Natural killer cell treated with Interleukin-12 subunit alpha and Interleukin-12 subunit beta and Interleukin-15 and Interleukin-18, amount 100 ng/mL, for 72 hours (primary cell): ENCODE measurements at regions not wholly inside any gene's neighbourhood (a gene's known extent, or its start where the extent isn't known, plus 50 kb on each side); places are given as distances from the start of the nearest gene placed in this dataset.
"Not testable (repeated sequence)": the region's sequence is repeated elsewhere in the genome, so short reads cannot be mapped to it uniquely, and the experiment has no call there.

Experiments
- ATAC-seq, 2 donors: fragments of 150-1000 bp; cut with Tn5 transposase in 1 of 2; sonication (Bioruptor Pico), chemical (Tn5 transposase) in 1 of 2; 2 replicates each; pipeline ENCODE4 v1.10.0; 2021
- DNase-seq: peaks from one replicate; pipeline ENCODE4 v3.0.0; 2022; ENCODE audit warnings: low spot score
- H3K27ac Mint-ChIP-seq, 2 donors: 1 replicate in 1 of 2; 2 replicates in 1 of 2; pipeline ENCODE4 v1.8.0; 2022; ENCODE audit warnings: mixed read lengths in 2 of 2, mild to moderate bottlenecking in 1 of 2, moderate library complexity in 1 of 2
- H3K27me3 Mint-ChIP-seq, 2 donors: 1 replicate in 1 of 2; 2 replicates in 1 of 2; pipeline ENCODE4 v1.8.0; 2022; ENCODE audit warnings: mixed read lengths in 2 of 2
- H3K36me3 Mint-ChIP-seq: one replicate; pipeline ENCODE4 v1.8.0; 2022; ENCODE audit warnings: mixed read lengths
- H3K4me1 Mint-ChIP-seq, 2 donors: 1 replicate in 1 of 2; 2 replicates in 1 of 2; pipeline ENCODE4 v1.8.0; 2022; ENCODE audit warnings: low read depth in 2 of 2, mixed read lengths in 2 of 2, mild to moderate bottlenecking in 1 of 2
- H3K4me3 Mint-ChIP-seq: one replicate; pipeline ENCODE4 v1.8.0; 2022; ENCODE audit warnings: mixed read lengths
- H3K9me3 Mint-ChIP-seq: 2 replicates; pipeline ENCODE4 v1.8.0; 2022; ENCODE audit warnings: mixed read lengths

DNA sequence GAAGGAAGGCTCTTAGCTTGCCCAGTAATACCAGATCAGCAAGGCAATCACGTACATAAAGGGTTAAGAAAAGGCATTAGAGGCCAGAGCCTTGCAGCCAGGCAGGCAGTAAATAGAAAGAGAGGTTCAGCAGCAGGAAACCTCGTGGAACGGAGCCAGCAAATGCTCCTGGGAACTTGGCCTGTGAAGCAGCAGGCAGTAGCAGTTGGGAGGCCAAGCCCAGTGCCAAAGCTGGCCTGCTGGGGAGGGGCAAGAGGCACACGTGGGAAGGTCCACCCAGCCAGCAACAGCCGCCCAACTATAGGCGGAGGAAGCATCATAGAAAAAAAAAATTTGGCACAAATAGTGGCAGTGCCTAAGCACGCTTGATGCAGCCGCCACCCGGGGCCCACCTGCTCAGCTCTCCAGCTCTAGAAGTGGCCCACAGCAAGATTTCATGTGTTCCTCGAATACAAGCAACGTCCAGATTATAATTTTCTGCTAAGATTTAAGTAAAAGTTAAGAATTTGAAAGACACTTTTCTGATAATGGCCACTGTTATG, 2339.5 kb downstream of the TP53TG3F start:
- DNase-seq (no peak), ATAC-seq (no peak)
- H3K27me3 Mint-ChIP-seq, result no peaks in the 10 kb centered on the region
- H3K4me1 Mint-ChIP-seq, result no peaks in the 10 kb centered on the region
- H3K27ac Mint-ChIP-seq, result no peak overlapping the region
- peaks cover 27% of the 10 kb centered on the region for H3K36me3 Mint-ChIP-seq
- H3K4me3 Mint-ChIP-seq, result no peak overlapping the region
- H3K9me3 Mint-ChIP-seq, result peaks cover 28% of the 10 kb centered on the region

DNA sequence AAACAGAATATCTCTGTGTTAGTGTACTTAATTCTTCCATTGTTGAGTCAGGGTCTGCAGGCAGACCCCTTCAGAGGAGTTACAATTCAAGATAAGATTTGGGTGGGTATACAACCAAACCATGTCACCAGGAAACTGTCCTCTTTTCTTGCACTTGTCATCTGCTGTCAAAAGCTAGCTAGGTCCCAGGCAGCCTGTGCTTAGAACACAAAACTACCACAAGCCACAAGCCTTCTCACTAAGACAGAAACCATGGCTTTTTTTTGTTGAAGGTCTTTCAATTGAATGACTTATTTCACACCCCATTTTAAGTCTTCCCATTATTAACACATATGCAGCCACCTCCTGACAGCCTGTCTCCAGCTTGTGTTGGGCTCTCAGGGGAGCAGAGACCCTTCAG, 2345.1 kb downstream of the TP53TG3F start:
- H3K9me3 Mint-ChIP-seq, result peaks cover 23% of the 10 kb centered on the region

DNA sequence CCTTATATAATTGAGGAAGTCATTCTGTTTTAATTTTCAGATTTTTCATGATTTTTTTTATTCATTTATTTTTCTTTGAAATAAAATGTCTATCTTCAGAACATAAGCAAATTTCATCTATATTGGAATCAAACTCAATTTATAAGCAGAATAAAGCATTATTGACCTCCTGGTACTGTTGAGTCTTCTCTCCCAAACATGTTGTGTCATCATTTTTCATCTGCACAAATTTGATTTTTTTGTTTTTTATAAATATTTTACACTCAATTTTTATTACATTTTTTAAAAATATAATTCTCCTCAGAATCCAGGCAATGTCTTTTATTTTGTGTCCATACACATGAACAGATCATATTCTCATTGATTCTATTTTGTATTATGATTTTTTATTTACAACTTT, 2363.9 kb downstream of the TP53TG3F start:
- Mint-ChIP-seq H3K27ac (no peak overlapping the region), H3K36me3 (no peaks in the 10 kb centered on the region), H3K4me1 (no peaks in the 10 kb centered on the region), H3K4me3 (no peak overlapping the region), H3K27me3 (no peaks in the 10 kb centered on the region), H3K9me3 (peaks cover 8% of the 10 kb centered on the region)
- no peak for DNase-seq
- no peak for ATAC-seq

More for the DNA sequence above, 2345.1 kb downstream of the TP53TG3F start:
- DNase-seq, H3K27me3 Mint-ChIP-seq, ATAC-seq, H3K4me3 Mint-ChIP-seq, H3K27ac Mint-ChIP-seq, H3K4me1 Mint-ChIP-seq: not testable (repeated sequence)
- peaks cover 22% of the 10 kb centered on the region for H3K36me3 Mint-ChIP-seq

DNA sequence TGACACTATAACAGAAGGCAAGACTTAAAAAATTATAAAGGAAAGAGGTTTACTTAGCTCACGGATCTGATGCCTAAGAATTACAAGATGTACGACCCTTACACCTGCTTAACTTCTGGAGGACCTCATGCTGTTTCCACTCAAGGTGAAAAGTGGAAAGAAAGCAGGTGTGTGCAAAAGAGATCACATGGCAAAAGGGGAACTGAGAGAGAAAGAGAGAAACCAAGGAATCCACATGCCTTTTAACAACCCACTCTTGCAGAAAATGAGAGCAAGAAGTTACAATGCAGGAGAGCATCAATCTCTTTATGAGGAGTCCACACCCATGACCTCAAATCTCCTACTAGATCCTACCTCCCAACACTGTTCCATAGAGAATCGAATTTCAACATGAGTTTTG, 2382.2 kb downstream of the TP53TG3F start:
- peaks cover 12% of the 10 kb centered on the region for H3K36me3 Mint-ChIP-seq
- DNase-seq (no peak), ATAC-seq (no peak)
- no peaks in the 10 kb centered on the region for H3K27me3 Mint-ChIP-seq
- H3K9me3 Mint-ChIP-seq, result peaks cover 25% of the 10 kb centered on the region
- no peaks in the 10 kb centered on the region for H3K4me1 Mint-ChIP-seq
- H3K4me3 Mint-ChIP-seq, result no peak overlapping the region
- H3K27ac Mint-ChIP-seq, result no peak overlapping the region

DNA sequence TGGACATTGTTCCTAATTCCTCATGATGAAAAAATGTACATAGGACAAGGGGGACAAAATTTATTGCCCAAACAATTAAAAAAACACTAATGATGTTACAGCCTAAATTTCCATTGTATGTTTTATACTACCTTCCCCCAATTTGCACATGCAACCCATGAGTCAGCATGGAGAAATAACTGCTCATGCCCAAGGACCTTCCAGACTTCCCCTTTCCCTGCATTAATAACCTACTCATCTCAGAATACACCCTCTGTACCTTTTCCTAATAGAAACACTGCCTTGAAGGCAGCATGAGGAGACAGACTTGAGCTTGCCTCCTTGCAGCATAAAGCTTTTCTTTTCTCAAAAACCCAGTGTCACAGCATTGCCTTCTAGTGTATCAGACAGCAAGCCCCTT, 2402.8 kb downstream of the TP53TG3F start:
- Mint-ChIP-seq H3K4me1 (no peaks in the 10 kb centered on the region), H3K27me3 (no peaks in the 10 kb centered on the region), H3K4me3 (no peak overlapping the region), H3K27ac (no peak overlapping the region), H3K9me3 (peaks cover 36% of the 10 kb centered on the region), H3K36me3 (peaks cover 6% of the 10 kb centered on the region)
- DNase-seq (no peak), ATAC-seq (no peak)

DNA sequence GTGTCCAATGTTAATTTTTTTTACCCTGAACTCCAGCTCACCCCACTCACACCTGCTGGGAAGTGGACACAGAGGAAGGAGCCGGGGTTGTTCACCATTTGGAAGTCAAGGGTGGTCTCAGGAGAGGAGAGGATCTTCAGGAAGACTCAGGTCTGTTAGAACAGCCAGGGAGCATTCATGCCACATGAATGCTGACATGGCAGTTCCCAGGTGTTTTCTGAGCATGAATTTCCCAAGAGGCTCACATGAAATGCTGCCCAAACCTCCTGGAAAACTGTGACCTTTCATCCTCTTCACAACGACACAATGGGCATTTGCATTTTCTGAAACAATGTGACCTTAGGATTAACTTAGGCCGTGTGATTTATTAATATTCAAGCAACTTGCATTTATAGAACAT, 2409.2 kb downstream of the TP53TG3F start:
- no peak for ATAC-seq
- Mint-ChIP-seq H3K27ac (no peak overlapping the region), H3K9me3 (peaks cover 37% of the 10 kb centered on the region), H3K4me3 (no peak overlapping the region), H3K4me1 (no peaks in the 10 kb centered on the region), H3K27me3 (no peaks in the 10 kb centered on the region), H3K36me3 (peaks cover 23% of the 10 kb centered on the region)
- DNase-seq, result no peak

DNA sequence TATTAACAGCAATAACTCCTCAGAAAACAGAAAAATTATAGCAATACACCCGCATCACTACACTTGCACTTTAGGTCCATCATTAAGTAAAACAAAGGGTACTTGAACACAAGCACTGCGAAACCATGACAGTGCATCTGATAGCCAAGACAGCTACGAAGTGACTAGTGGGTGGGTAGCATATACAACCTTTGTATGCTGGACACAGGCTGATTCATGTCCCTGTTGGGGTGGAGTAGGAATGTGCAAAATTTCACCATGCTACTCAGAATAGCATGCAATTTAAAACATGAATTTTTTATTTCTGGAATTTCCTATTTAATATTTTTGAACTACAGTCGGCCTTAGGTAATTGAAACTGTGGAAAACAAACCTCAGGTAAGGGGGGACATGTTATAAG, 2414.1 kb downstream of the TP53TG3F start:
- Mint-ChIP-seq H3K9me3 (peaks cover 25% of the 10 kb centered on the region), H3K4me1 (no peaks in the 10 kb centered on the region), H3K4me3 (no peak overlapping the region), H3K27ac (no peak overlapping the region), H3K27me3 (no peaks in the 10 kb centered on the region), H3K36me3 (peaks cover 24% of the 10 kb centered on the region)
- DNase-seq (no peak), ATAC-seq (no peak)

DNA sequence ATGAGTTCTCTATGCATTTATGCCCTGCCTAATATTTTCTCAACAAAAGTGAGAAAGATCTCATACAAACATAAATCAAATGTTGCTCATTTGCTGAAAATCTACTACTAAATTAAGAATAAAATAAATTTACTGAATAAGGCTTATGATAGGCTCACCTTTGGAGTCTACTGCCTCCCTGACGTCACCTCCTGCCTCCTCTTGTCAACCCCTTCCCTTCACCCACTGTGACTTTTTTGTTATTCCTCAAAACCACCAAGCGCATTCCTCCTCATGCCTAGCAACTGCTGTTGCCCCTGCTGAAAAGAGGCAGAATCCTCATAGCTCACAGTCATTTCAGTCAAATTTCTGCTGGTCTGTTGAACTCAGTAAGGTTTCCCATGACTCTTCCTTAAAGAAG, 2422.2 kb downstream of the TP53TG3F start:
- ATAC-seq (no peak), DNase-seq (no peak)
- no peaks in the 10 kb centered on the region for H3K27me3 Mint-ChIP-seq
- no peak overlapping the region for H3K4me3 Mint-ChIP-seq
- peaks cover 35% of the 10 kb centered on the region for H3K36me3 Mint-ChIP-seq
- H3K4me1 Mint-ChIP-seq, result no peaks in the 10 kb centered on the region
- peaks cover 6% of the 10 kb centered on the region for H3K9me3 Mint-ChIP-seq
- no peak overlapping the region for H3K27ac Mint-ChIP-seq

DNA sequence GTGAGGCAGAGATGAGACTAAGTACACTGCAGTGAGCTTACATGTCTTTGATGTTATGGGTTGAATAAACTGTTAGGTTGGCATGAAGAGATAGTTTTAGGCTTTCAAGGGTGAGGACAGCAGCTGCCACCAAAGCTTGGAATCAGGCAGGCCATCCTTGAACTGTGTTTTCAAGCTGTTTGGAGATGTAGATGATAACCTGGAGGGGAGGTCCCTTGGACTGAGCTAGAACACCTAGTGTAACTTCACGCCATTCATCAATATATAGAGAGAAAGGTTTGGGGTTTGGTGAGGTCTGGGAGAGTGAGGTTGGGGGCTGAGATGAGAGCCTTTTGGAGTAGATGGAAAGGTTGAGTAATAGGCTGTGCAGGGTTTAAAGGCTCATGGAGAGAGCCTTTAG, 2447.0 kb downstream of the TP53TG3F start:
- no peak for ATAC-seq
- no peak overlapping the region for H3K27ac Mint-ChIP-seq
- peaks cover 47% of the 10 kb centered on the region for H3K9me3 Mint-ChIP-seq

DNA sequence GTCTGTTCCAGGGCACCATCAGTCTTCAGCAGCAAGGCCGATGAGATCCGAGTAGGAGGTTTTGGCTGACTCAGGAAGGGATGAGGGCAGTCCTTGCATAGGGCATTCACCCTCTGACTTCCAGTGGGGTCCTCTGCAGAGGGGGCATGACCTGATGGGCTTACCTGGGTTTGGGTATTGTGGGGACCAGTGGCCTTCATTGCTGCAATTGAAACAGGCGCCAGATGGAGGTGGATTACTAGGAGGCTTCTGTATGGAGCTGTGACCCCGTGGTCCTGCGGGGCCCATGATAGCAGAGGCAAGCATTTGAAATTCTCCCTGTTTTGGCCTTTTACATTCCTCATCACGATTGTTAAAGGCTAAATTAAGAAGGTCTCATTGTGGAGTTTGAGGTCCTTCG, 2448.7 kb downstream of the TP53TG3F start:
- H3K36me3 Mint-ChIP-seq, result peaks cover 53% of the 10 kb centered on the region
- H3K4me3 Mint-ChIP-seq, result no peak overlapping the region
- H3K27me3 Mint-ChIP-seq, result no peaks in the 10 kb centered on the region
- no peak for DNase-seq
- no peaks in the 10 kb centered on the region for H3K4me1 Mint-ChIP-seq
- ATAC-seq, result no peak
- H3K27ac Mint-ChIP-seq, result no peak overlapping the region
- peaks cover 53% of the 10 kb centered on the region for H3K9me3 Mint-ChIP-seq

More for the DNA sequence above, 2447.0 kb downstream of the TP53TG3F start:
- no peaks in the 10 kb centered on the region for H3K4me1 Mint-ChIP-seq
- H3K4me3 Mint-ChIP-seq, result no peak overlapping the region
- no peak for DNase-seq
- peaks cover 48% of the 10 kb centered on the region for H3K36me3 Mint-ChIP-seq
- H3K27me3 Mint-ChIP-seq, result no peaks in the 10 kb centered on the region

DNA sequence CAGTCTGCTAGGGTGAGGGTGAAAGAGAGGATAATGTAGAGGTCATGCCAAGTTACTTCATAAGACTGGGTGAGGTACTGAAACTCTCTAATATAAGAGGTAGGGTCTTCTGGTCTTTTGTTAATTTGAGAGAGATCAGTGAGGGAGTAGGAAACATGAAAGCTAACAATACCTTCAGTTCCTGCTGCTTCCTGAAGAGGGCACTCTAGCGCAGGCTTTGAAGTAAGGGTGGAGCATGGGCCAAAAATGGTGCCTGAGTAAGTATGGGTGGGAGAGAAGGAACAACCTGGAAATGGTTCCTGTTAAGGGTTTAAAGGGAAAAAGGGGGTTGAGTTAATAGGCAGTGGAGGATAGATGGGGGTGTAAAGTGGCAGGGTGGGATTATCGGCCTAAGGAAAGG, 2449.5 kb downstream of the TP53TG3F start:
- peaks cover 53% of the 10 kb centered on the region for H3K36me3 Mint-ChIP-seq
- no peak overlapping the region for H3K4me3 Mint-ChIP-seq
- ATAC-seq (no peak), DNase-seq (no peak)
- H3K27me3 Mint-ChIP-seq, result no peaks in the 10 kb centered on the region
- H3K27ac Mint-ChIP-seq, result no peak overlapping the region
- peaks cover 51% of the 10 kb centered on the region for H3K9me3 Mint-ChIP-seq
- H3K4me1 Mint-ChIP-seq, result no peaks in the 10 kb centered on the region

DNA sequence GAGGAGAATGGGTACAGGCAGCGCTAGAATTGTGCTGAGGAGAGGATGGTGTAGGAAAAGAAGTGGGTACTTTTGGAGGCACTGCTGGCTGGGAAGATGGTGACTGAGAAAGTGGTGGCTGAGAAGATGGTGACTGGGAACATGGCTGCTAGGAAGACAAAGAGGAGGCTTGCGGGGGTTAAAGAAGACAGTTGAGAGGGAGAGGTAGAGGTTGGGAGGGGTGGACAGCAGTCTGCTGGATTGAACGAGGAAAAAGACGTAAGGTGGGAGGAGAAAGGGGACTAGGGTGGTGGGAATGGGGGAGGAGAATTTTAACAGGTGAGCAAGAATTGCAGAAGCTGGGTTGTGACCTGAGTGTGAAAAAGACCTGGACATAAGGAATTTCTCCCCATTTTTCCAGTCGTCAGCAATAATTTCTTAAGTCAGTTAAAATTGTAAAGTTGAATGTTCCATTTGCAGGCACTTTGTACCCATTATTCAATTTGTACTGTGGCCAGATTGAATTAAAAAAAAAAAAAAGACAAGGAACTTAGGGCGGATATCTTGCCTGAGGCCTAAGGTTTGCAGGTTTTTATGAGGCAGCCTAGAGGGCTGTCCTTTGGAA, 2450.0 kb downstream of the TP53TG3F start:
- Mint-ChIP-seq H3K4me3 (no peak overlapping the region), H3K4me1 (no peaks in the 10 kb centered on the region), H3K36me3 (peaks cover 52% of the 10 kb centered on the region), H3K27ac (no peak overlapping the region), H3K9me3 (peaks cover 48% of the 10 kb centered on the region), H3K27me3 (no peaks in the 10 kb centered on the region)
- ATAC-seq (no peak), DNase-seq (no peak)

DNA sequence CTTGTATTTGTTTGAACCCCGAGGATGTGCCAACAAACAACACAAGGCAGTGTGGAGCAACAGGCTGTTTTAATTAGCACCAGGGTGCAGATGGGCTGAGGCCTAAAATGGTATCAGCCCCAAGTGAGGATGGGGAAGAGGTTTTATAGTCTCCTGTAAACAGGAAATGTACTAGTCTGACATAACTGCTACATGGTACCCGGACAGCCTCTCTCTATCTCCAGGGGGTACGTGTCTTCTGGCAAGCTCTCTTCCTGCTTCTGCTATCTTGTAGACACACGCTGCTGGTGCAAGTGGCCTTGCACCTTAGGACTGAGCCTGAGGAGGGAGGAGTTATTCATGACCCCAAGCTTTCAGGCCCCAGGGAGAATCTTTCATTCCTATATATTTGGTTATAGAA, 2451.0 kb downstream of the TP53TG3F start:
- DNase-seq, result no peak
- Mint-ChIP-seq H3K9me3 (peaks cover 40% of the 10 kb centered on the region), H3K27me3 (no peaks in the 10 kb centered on the region), H3K36me3 (peaks cover 42% of the 10 kb centered on the region), H3K4me1 (no peaks in the 10 kb centered on the region), H3K4me3 (no peak overlapping the region), H3K27ac (no peak overlapping the region)
- no peak for ATAC-seq

DNA sequence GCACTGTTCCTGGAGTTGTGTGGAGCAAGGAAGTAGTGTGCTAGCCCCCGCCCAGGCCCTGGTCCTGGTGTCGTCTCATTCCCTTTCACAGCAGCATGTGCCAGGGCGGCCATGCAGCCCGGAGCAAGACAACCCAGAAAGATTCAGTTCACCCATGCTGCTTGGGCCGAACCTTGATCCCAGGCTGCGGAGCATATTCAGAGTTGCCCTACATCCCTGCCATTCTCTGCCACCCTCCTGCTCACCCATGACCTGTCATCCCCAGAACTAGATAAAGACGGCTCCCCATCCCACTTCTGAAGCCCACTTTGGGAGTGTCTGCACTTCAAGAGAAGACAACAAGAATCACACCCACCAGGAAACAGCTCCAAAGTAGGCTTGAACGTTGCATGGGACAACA, 2452.5 kb downstream of the TP53TG3F start:
- Mint-ChIP-seq H3K36me3 (peaks cover 29% of the 10 kb centered on the region), H3K4me1 (no peaks in the 10 kb centered on the region), H3K27me3 (no peaks in the 10 kb centered on the region), H3K9me3 (peaks cover 28% of the 10 kb centered on the region), H3K4me3 (no peak overlapping the region), H3K27ac (no peak overlapping the region)
- DNase-seq (no peak), ATAC-seq (no peak)

DNA sequence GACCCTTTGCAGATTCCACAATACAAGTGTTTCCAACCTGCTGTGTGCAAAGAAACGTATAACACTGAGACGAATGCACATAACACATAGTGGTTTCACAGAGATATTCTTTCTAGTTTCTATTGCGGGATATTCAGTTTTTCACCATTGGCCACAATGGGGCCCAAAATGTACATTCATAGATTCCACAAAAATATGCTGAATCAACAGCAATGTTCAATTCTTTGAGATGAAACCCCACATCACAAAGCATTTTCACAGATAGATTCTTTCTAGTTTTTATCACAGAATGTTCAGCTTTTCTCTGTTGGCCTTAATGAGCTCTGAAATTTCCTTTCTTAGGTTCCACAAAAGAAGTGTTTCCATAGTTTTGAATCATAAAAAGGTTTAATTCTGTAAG, 2472.3 kb downstream of the TP53TG3F start:
- H3K27ac Mint-ChIP-seq, result no peak overlapping the region

More for the DNA sequence above, 2472.3 kb downstream of the TP53TG3F start:
- H3K27me3 Mint-ChIP-seq, result no peaks in the 10 kb centered on the region
- H3K4me1 Mint-ChIP-seq, result no peaks in the 10 kb centered on the region
- peaks cover 19% of the 10 kb centered on the region for H3K36me3 Mint-ChIP-seq
- peaks cover 11% of the 10 kb centered on the region for H3K9me3 Mint-ChIP-seq
- no peak overlapping the region for H3K4me3 Mint-ChIP-seq
- DNase-seq (no peak), ATAC-seq (no peak)
